NCI-H526 (cell line): ENCODE measurements at regions not wholly inside any gene's neighbourhood (a gene's known extent, or its start where the extent isn't known, plus 50 kb on each side); places are given as distances from the start of the nearest gene placed in this dataset.
"Not testable (repeated sequence)": the region's sequence is repeated elsewhere in the genome, so short reads cannot be mapped to it uniquely, and the experiment has no call there.

Source experiments
- DNase-seq, 2 experiments: peaks; one replicate each; lab custom pipeline; 2025; lab: John Stamatoyannopoulos, UW

DNA sequence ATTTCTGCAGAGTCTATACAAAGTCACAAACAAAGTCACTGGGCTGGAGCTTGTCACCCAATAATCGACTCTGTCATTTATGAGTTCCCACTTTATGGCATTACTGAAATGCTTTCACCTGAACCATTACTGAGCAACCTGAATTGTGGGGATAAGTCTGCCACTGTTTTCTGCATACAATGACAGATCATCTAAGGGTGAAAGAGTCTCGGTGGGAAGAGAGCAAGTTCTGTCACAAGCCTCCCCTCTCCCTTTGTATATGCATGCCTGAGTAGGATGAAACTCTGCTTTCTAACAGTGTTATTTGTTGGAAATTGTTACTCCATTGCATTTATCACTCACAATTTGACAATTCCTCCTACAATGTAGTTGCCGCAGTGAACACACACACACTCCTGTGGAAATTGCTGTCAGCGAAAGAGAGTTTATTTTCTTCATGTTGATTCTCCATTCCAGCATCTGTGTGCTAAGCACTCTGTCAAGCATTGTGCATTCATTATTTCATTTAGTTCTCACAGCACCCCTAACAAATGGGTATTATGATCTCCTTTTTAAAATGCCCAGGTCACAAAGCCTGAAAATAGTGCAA, 1732.4 kb upstream of the CDH6 start:
- DNase-seq = no peak

DNA sequence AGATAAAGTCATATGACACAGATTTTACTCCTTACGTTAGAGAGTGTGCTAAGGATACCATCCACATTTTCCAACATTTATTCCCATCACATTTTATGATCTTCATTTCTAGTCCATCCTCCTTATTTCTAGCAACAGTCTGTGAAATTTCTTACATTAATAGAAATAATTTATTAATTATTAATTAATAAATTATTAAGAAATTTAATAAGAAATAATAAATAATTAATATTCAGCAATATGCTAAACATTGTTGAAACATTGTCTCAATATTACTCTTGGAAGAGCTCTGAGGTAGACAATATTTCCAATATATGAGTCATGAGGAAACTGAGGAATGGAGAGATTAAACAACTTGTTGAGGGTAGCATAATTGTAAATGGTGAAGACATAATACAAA, 1742.5 kb upstream of the CDH6 start:
- not testable (repeated sequence) for DNase-seq

DNA sequence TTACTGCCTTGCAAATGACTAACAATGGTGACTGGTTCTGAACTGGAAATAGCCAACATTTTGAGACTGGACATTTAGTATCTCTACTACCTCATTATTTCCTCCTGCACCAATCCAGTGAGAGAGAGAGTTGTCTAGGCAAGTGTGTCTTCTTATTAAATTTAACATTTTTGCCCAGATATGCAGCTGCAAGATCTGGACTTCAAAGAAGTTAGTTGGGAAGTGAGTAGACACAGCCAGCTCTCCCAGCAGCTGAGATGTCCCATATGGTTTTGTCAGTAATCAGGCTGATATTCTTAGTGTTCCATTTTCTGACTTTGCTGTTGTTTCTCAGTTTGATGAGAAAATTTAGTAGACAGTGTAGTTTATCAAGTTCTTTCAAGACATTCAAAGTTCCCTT, 1778.8 kb upstream of the CDH6 start:
- no peak for DNase-seq

DNA sequence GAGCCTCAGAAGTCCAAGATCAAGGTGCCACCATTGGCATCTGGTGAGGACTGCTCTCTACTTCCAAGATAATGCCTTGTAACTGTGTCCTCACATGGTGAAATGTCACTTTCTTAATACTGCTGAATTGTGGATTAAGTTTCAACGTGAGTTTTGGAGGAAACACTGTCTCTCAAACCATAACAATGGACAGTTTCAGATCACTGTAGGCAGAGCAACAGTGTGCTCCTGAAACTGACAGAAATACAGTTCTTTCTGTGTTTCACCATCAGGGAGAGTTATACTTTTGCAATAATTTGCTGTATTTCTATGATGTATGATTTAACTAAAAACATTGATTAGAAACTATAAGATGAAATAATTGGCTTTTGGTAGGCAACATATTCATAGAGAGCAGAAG, 1780.5 kb upstream of the CDH6 start:
- DNase-seq = no peak

DNA sequence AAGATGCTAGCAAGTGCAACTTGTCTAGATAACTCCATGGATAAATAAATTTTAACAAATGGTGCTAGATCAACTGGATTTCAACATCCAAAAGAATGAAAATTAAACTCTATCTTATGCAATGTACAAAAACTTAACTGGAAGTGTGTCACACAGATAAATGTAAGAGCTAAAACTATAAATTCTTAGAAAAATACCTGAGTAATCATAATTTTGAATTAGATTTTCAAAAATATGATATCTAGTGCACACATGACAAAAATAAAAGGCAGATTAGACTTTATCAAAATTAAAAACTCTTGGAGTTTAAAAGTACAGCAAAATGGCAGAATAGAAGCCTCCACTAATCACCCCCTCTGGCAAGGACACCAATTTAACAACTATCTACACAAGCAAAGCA, 1791.2 kb upstream of the CDH6 start:
- DNase-seq = no peak

- no peak for DNase-seq
These were observed 1803.5 kb upstream of the CDH6 start for GRCh38 chr5:29389993-29390392.

DNA sequence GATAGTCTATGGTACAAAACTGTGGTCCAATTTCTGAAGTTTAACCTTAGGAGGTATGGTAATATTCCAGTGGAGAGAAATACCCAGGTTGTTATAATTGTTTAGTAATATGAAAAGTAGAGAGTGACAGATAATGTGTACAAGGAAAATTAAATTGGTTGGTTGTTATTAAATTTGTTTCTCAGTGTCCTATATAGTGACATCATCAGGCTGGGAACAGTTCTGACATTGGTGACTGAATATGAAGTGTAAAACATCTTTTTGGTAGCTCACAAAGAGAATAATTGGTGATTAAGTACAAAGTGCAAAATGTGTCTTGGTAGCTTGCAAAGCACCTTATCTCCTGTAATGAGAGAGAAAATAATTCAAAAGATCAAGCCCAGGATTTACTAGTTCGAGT, 1806.1 kb upstream of the CDH6 start:
- no peak for DNase-seq

- DNase-seq = no peak
These were observed 1810.7 kb upstream of the CDH6 start for GRCh38 chr5:29382780-29383179.

- DNase-seq = no peak
These were observed 1813.5 kb upstream of the CDH6 start for GRCh38 chr5:29380029-29380428.

DNA sequence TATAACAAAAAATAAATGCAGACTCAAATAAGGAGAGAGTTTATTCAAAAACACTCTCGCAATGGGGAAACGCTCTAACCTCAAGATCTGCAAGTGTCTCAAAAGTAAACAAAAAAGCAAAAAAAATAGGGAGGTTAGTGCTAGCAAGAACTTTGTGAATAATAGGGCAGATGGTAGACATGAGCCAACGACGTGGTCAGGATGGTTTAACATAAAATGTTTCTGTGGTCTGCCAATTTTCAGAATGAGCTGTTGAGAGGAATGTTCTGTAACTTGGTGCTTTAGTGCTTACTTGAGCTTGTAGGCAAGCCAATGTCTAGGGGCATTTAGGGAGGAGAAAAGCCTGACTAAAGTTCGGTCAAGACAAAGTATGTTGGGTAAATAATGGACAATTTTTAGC, 1813.9 kb upstream of the CDH6 start:
- DNase-seq = no peak

- no peak for DNase-seq
These were observed 1815.4 kb upstream of the CDH6 start for GRCh38 chr5:29378104-29378503.

DNA sequence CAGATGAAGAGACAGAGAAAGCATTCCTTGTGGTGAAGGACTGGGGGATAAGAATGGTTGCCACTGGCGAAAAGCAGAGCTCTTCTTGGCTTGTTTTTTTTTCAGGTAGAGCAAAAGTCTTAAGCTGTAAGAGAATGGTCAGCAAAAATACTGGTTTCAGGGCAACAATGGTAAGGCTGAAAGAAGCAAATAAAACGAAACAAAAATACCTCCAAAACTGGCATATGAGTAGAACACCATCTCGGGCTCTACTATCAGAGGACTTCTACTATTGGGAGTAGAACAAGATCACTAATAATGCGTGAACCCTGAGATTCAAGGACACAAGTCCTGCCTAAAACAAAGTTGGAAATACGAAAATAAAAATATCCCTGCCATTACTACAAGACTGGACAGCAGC, 1823.2 kb upstream of the CDH6 start:
- no peak for DNase-seq

DNA sequence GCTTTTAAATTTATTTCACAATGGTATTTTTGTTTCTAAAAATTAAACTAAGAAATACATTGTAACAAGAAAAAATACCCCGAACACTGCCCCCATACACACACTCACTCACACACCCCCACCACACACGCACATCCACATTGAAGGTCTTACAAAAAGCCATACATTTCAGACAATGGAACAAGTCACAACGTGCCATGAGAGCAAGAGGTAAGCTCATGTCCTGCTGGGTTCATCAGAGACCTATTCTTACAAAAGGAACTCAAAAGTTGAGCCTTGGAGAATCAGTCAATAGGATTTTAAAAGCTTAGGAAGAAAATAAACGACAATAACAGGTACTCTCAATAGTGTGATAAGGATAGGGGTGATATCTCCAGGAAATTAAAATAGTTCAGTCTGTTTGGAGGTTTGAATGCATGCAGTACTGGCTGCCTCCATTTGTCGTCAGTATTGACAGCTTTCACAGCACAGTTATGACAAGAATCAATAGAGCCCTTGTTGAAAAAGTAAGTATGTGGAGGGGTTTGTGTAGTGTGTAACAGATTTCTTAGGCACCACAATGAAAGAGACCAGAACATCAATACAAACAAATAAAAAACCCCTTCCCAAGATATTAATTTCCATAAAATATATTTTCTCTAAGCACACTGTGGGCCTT, 1826.2 kb upstream of the CDH6 start:
- DNase-seq = peak in 1 of 2 experiments; percentile 6

- no peak for DNase-seq
These were observed 1842.3 kb upstream of the CDH6 start for GRCh38 chr5:29351170-29351569.

DNA sequence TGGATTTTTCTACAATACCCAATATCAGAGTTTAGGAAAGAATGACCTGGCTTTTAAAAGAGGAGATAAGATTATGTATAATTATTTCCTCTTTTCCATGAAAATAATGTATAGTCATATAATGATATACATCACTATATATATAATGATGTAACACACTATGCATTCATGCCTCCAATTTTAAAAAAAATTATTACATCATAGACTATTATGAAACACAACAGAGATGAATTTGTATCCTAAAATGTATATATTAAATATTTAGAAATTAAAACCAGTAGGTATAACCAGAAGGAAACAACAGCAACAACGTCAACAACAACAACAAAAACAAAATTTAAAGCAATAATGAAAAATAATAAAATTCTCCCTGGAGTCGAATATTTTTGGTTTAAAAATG, 1856.5 kb upstream of the CDH6 start:
- no peak for DNase-seq

DNA sequence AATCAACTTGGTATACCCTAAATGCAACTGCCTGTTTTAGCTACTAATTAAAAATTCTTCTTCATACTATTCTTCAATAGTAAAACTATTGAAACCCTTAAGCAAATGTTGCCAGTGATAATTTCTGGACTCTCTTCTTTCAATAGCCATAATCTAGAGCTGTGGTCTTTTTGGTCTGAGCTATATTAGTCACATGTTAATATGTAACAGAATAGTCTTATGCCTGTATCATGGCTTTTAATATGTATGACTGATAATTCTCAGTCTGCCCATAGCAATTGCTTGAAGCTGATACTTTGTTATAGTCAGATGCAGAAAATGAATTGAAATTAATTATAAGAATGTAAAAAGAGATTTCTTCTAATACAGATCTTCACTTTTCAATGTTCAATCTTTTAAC, 1871.9 kb upstream of the CDH6 start:
- DNase-seq = no peak

DNA sequence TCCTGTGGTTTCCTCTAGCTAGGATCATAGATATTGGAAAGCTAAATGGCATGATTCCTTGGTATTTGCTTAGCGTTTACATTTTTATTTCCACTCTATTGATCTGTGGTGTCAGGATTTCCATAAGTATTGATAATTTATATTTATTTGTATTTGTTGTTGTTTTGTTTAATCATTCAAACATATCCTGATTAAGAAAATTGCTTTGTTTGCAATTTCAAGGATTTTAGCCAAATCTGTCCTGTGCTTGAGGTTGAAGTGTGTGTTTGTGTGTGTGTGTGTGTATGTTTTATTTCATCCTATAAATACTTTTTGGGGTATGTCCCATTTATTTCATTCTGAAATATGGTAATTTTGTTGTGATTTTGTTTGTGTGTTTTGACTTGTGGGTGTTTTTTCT, 1884.1 kb upstream of the CDH6 start:
- no peak for DNase-seq

DNA sequence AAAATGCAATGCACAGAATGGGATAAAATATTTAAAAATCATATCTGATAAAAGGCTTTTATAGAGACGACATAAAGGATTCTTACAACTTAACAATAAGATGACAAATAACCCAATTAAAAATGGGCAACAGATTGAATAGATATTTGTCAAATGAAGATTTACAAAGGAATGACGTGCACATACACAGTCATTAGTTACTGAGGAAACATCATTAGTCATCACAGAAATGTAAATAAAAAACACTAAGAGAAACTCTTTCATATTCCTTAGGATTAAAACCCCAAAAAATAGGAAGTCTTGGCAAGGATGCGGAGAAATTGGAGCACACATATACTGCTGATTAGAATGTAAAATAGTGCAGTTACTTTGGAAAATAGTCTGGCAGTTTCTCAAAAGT, 1886.0 kb upstream of the CDH6 start:
- no peak for DNase-seq

GRCh38 chr5:29304545-29304944, 1888.9 kb upstream of the CDH6 start:
- DNase-seq = no peak

DNA sequence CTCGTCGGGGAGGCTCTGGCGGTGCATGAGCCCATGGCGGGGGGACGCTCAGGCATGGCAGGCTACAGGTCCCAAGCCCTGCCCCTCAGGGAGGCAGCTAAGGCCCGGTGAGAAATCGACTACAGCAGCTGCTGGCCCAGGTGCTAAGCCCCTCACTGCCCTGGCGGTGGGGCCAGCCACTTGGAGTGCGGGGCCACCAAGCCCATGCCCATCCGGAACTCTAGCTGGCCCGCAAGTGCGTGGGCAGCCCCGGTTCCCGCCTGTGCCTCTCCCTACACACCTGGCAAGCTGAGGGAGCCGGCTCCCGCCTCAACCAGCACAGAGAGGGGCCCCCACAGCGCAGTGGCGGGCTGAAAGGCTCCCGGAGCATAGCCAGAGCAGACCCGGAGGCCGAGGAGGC, 1896.9 kb upstream of the CDH6 start:
- DNase-seq = no peak

DNA sequence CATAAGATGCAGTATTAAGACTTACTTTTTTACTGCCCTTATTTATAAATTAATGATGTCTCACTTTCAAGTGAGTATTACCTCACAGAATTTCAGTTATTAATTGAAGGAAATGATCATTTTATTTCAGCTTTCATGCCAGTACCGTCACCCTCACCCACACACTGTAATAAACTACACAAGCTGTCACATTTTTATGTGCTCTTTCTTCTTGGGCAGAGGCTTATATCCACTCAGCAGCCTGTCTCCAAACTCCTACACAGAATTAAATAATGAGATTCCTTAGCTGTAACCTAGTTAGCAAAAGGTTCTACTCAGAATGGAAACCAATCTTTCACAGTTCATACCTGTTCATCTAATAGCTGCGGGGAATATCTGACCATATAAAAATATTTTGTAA, 1915.8 kb upstream of the CDH6 start:
- DNase-seq = no peak

DNA sequence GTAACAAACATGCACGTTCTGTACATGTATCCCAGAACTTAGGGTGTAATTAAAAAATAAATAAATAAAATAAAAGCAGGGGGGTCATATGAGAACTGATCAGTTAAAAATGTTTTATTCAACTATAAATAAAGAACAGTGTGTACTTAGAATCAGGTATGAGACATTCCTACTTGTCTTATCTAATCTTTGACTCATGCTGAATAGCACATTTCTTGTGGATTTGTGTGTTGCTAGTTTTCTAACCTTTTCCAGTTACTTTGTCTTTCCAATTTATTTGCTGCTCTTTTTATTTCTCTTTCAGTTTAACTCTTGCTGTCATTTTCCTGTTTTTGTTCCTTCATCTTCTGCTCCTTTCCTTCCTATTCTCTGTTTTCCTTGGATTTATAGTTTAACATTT, 1917.1 kb upstream of the CDH6 start:
- no peak for DNase-seq

- no peak for DNase-seq
These were observed 1929.6 kb upstream of the CDH6 start for GRCh38 chr5:29263915-29264351.
